Heart left ventricle (tissue), 13 donors: ENCODE measurements at regions not wholly inside any gene's neighbourhood (a gene's known extent, or its start where the extent isn't known, plus 50 kb on each side); places are given as distances from the start of the nearest gene placed in this dataset.
"Not testable (repeated sequence)": the region's sequence is repeated elsewhere in the genome, so short reads cannot be mapped to it uniquely, and the experiment has no call there.

Experiments used
- CTCF ChIP-seq, 12 donors: fragments of 200-600 bp; sonication (generic) in 4 of 12; IDR thresholded peaks; one replicate each; pipeline versions ENCODE4 v1.5.0 to v1.8.0; 2018 to 2022; ENCODE audit warnings: antibody characterized with exemption in 12 of 12, mild to moderate bottlenecking in 5 of 12
- POLR2A ChIP-seq, 2 donors: fragments of 450-650 bp; IDR thresholded peaks; one replicate each; pipeline ENCODE4 v1.6.1; 2017; ENCODE audit warnings: antibody characterized with exemption in 2 of 2, mild to moderate bottlenecking in 2 of 2, moderate library complexity in 2 of 2
- donor health status: ischemic (EF 13 %, LVEDD 7.1; RV severe dilation, severe dysfunction).
- donor health status: DM: no; HTN: yes; CAD: no.
- donor health status: DM: no; HTN: no; CAD: no.
- donor health status: ischemic (EF 25% LVEDD 6.9; RV normal size, moderate dysfunction).
- donor health status: ischemic (EF 25% LVEDD 5.7; RV mildly dilated, moderate dysfunction).
- donor health status: ischemic (EF 35%, LVEDD 5.7; RV mildly dilated, moderate dysfunction).
- donor health status: nonischemic (EF 11% LVEDD 7.7; RV severe dilation, severe dysfunction).
- donor health status: DM: yes; HTN: yes; CAD: no.
- donor health status: PGD.
- donor health status: ischemic (EF 29% LVEDD 5.4; RV normal size, mild dysfunction).
- donor health status: nonischemic (EF 23%, LVEDD 6.1; RV moderate dilation, normal function).

DNA sequence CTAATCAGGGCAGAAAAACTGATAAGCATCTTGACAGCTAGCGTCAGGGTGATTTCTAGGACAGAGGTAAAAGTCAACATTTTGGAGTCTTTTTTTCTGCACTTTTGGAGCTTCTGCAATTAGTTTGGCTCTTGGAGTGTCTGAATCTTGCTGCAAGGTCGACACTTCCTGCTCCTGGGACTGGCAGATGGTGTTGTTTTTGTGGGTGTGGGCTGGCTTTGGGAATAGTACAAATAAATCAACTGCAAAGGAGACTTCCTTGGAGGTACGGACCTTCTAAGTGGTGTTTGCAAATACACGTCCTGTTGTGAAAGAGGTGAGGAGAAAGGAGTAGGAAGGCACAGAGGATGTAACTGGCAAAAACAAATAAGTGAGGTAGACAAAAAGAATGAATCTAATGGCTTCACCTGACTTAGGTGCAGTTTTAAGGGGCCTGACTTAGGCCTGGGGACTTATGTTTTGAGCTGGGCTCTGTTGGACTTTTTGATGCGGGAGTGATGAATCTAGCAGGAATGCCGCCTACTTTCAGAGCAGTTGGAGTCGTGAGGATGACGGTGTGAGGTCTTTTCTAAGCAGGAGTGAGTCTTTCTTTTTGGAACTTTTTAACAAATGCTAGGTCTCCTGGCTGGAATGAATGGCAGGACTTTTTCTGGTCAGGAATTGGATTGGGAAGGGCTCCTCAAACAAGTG, 195.1 kb downstream of the OTOP1 start:
- not testable (repeated sequence) for TF ChIP-seq CTCF, POLR2A (IDR thresholded peaks at IDR 0.05)
